Fibroblast of pulmonary artery (primary cell): ENCODE measurements at regions not wholly inside any gene's neighbourhood (a gene's known extent, or its start where the extent isn't known, plus 50 kb on each side); places are given as distances from the start of the nearest gene placed in this dataset.

Source experiments
- DNase-seq: peaks from one replicate; pipeline ENCODE4 v3.0.0-alpha.2; 2010; ENCODE audit warnings: low read depth
- H3K4me3 ChIP-seq: replicated peaks from 2 replicates; pipeline ENCODE4 v1.5.1; 2011; ENCODE audit warnings: low read depth, mild to moderate bottlenecking, control low read depth, low read length, moderate library complexity
- CTCF ChIP-seq: IDR thresholded peaks from 2 replicates; pipeline ENCODE4 v1.5.1; 2011; ENCODE audit warnings: mild to moderate bottlenecking, control low read depth, low read length, inconsistent platforms; ENCODE audit errors: missing control alignments

GRCh38 chr3:13130464-13131193 is 57.4 kb upstream of the IQSEC1 start:
- no peak overlapping the region for H3K4me3 ChIP-seq
- no peak for DNase-seq
- no peak for TF ChIP-seq CTCF

- TF ChIP-seq CTCF: no peak
- DNase-seq: no peak
Observed at GRCh38 chr3:13125092-13126015, 52.1 kb upstream of the IQSEC1 start.

GRCh38 chr3:13124631-13125030 is 51.4 kb upstream of the IQSEC1 start:
- DNase-seq: no peak
- H3K4me3 ChIP-seq: no peak overlapping the region
- TF ChIP-seq CTCF: no peak

More at GRCh38 chr3:13125092-13126015, 52.1 kb upstream of the IQSEC1 start:
- no peak overlapping the region for H3K4me3 ChIP-seq

- no peak for DNase-seq
Observed at GRCh38 chr3:13123765-13124164, 50.5 kb upstream of the IQSEC1 start.

GRCh38 chr3:13123013-13123654 is 49.9 kb upstream of the IQSEC1 start:
- TF ChIP-seq CTCF: no peak
- DNase-seq: no peak
- no peak overlapping the region for H3K4me3 ChIP-seq

More at GRCh38 chr3:13123765-13124164, 50.5 kb upstream of the IQSEC1 start:
- no peak overlapping the region for H3K4me3 ChIP-seq
- no peak for TF ChIP-seq CTCF
